ENCODE measurements at regions not wholly inside any gene's neighbourhood (a gene's known extent, or its start where the extent isn't known, plus 50 kb on each side); places are given as distances from the start of the nearest gene placed in this dataset.

DNA sequence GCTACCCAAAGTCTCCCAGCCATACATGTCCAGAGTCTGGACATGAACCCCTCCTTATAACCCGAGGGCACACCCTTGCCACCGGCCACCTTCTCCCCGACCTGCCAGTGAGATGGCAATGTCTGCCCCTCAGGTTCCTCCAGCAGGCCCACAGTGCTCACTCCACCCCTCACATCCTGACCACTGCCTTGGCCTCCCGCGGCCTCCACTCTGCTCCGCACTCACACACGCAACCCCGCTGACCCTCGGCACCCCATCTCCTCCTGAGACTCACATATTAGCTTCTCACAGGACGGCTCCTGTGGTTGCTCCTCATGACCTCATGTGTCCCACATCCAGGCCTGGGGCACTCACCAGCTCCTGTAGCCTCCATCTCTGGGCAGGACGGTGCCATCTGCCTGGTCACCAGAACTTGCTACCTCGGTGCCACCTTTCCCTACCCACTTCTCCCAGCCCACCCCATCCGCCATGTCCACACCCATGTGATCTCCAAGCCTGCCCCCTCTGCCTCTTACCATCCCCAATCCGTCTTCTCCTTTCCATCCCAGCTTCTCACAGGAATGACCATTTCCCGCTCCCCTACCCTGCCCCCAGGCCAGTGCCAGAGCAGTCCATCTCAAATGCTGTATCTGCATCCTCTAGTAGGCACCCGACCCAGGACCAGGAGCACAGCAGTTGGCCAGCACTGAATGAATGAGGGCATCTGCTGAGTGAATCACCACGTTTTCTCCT, 198.6 kb upstream of the DIO3 start:
- DNase-seq, result no peak

DNA sequence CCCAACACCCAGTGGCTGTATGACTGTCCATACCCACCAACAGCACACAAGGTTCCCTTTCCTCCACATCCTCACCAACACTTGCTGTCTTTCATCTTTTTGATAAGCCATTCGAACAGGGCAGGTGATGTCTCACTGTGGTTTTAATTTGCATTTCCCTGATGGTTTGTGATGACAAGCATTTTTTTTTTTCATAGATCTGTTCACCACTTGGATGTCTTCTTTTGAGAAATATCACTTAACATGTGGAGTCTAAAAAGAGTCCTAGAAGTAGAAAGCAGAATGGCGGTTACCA, 198.1 kb upstream of the DIO3 start:
- DNase-seq, result no peak

DNA sequence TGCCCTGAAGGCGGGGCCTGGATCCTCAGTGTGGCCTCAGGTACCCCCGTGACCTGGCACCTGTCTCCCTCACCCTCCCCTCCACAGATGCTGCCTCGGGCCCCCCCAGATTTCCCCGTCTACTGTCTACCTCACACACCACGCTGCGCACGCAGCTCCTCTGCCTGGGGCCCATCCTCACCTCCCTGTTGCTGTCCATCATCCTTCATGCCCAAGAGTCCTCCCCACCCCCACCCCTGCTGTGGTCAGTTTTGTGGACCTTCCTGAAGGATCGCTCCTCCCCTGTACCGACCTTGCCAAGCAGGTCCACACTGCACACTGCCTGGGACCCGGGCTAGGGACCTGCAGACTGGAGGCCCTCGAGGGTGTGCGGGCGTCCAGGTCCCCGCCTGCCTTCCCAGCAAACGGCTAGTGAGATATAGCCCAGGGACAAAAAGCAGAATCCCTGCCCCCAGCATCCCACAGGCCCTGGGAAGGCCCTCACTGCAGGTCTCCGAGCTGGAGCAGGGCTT, 197.4 kb upstream of the DIO3 start:
- no peak for DNase-seq

DNA sequence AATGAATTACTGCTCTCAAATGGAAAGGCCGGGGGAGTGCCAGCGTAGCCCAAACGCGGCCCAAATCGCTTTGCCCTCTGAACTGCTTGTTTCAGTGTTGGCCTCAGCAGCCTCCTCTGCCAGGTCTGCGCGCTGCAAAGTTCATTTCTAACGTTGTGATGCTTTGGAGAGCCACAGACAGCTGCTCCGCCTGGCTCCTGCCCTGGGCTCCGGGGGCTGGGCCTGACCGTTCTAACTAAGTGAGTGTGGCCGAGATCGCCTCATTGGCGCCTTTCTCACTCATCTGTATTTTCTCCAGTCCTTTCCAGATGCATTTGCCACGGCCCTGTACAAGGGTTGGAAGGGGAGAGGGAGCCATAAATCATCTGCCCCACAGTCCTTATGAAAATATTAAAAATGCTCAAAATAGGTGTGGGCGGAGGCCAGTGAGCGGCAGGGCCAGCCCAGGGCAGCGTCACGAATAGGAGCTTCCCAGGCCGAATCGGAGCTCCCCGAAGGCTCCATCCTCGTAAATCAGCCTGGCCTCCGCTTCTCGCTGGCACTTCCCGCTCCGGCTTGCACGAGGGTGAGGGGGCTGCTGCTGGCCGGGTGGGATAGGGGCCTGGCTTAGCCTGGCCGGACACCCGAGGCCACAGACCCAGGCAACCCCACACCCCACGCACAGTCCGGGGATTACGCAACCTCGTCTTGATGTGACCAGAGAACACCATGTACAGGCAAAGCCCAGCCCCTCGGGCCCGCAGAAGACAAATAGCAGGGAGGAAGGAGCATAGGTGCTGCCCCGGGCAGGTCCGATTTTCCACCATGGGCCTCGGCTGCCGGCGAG, 196.6 kb upstream of the DIO3 start:
- no peak for DNase-seq

DNA sequence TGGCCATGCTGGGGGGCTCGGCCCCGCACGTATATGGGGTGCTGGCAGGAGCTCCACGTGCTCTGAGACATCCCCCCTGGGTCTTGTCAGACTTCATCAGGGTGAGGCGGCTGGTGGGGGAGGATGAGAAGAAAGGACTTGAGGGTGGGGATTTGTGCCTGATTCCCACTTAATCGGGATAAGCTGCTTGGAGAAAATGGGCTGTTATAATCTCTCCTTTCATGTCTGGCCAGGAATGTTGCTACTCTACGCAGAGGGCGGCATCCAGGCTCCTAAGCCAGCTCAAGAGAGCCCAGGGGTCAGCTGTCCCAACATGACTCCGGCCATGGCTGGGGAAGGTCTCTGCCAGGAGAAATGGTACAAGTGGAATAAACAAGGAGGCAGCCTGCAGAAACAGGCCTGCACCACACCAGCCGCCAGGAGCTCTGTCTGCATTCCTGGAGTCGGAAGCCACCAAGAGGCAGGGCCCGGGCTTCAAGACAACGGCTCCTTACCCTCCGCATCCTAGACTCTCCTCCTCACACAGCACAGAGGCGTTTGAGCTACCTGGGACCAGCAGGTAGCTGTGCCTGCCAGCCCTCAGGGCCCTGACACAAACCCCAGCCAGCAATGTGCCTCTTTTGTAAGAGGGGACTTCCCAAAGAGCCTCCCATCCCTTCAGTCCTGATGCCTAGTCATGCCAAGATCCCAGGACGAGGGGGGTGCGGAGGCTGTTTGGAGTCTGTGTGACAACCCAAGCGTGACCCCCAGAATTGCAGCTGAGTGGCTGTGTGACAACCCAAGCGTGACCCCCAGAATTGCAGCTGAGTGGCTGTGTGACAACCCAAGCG, 195.8 kb upstream of the DIO3 start:
- no peak for DNase-seq

GRCh38 chr14:101367421-101368261, 193.7 kb upstream of the DIO3 start:
- no peak for DNase-seq

DNA sequence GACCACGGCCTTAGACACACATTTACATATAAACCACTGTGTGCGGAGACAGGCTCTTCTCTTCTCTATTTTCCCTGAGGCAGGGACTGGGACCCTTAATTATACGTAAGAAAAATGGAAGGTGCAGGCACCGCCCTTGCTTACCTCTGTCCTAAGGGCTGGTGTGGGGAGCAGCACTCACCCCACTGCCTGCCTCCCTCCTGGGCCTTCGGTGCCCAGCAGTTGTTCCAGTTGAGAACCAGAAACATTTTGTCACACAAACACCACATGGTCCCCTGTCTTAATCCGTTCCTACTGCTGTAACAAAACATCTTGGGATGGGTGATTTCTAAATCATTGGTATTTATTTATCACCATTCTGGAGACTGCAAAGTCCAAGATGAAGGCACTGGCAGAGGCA, 192.7 kb upstream of the DIO3 start:
- no peak for DNase-seq

DNA sequence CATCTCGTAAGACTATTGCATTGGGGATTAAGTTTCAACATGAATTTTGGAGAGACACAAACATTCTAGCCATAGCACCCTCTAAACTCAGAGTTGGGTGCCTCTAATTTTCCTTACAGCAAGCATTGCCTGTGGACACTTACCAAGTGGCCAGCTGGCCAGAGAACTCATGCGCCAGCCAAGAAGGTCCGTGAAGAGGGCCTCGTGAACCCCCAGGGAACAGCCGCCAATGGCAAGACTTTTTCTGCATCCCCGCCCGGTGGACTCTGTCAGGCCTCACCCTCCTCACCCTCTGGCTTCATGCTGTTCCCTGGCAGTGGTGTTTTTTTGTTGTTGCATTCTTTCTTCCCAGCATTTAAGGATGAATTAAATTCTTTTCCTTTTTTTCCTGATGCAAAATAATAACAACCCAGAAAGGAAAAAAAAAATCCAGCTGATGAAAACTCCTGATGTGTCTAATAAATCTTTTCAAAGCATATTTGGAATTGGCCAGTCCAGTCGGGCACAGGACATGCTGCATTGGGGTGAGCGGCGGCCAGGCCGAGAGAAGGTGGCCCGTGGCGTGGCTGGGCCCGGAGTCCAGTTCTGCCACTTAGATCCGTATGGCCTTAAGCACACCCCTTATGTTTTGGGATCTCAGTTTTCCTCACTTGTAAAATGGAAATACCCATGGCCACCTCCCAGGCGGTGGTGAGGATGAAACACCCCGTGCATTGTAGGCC, 191.9 kb upstream of the DIO3 start:
- no peak for DNase-seq

DNA sequence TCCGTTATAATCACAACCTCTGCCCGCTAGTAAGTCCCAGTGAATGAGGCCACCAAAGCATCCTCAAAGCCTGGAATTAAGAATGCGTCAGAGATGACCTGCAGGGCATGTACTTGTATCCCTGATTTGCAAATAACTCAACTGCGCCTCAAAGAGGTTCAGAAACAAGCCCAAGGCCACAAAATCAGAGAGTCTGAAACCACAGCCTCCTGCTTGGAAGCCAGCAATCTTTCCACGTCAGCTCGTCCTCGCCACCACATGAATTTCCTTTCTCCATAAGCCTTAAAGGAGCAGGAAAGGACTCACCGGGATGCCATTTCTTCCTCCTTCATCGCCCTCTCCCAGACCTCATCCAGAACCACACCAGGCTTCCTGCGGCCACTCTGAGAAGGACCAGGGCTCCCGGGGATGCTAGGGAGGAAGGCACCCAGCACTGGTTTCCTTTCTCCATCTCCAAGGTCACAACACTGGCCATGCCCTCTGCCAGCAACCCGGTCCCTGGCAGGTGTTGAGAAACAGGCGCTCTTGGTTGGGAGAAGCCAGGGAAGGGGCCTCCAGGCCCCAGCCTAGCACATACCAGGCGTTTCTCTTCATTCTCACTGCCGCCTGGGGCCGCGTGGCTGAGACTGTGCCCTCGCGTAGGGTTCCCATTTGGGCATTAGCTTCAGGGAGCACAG, 191.2 kb upstream of the DIO3 start:
- DNase-seq, result no peak

GRCh38 chr14:101370593-101371569, 190.4 kb upstream of the DIO3 start:
- no peak for DNase-seq

GRCh38 chr14:101371799-101372793, 189.2 kb upstream of the DIO3 start:
- no peak for DNase-seq

GRCh38 chr14:101372894-101373620, 188.2 kb upstream of the DIO3 start:
- DNase-seq, result no peak

DNA sequence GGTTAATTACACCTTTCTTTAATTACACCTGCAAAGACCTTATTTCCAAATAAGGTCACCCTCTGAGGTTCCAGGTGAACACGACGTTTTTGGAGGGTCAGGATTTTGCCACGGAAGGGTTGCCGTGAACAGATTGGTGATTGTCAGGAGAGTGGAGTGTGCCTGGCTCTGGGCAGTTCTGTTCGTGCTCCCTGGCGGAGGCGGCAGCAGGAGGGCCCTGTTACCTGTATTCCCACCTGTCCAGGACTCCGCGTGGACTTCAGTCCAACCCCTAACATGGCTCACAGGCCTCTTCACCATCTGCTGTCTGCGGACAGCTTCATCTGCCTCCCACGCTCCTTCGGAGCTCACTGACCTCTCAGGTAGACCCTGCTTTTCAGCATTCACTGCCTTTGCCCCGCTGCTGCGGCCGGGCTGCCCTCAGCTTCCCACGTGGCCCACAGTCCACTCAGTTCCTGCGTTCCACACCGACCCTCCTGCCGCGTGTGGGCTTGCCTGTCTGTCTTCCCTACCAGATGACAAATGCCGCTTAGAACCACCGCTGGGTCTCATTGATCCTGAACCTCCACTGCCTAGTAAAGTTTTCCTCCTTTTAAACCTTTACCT, 187.5 kb upstream of the DIO3 start:
- DNase-seq, result no peak

DNA sequence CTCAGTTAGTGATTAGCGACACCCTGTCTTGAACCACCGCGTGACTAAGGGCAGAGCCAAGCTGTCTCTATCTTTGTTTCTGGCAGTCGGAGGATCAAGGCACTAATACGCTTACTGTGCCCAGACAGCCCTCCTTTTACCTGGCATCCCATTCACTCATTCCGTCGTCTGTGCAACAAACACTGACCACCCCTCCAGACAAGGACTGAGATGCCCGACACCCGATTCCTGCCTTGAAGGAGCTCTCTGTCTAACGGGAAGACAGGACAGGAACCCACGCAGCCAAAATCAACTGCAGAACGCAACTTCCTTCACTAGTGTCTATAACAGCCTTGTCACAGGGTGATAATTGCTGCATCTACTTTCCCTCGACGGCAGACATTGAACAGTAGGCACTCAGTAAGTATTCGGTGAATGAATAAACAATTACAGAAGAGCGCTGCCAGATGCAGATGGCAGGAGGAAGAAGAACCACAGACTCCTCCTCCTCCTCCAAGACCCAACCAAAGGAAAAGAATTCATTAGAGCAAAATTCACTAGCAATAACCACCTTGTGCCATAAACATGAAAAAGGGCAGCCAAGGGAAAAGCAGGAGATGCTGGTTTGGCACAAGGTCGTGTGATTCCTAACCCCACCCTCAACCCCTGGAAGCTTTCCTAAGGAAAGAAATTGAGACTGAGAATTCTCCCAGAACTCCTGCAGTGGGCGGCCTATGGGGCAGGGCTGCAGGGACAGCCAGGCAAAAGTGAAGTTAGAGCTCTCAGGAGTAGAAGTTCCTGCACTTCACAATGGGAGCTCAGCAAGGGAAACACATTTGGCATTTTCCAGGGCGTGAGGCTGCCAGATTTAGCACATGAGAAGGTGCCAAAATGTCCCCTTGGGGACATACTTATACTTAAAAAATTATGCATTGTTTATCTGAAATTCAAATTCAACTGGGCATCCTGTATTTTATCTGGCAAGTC, 186.6 kb upstream of the DIO3 start:
- no peak for DNase-seq

DNA sequence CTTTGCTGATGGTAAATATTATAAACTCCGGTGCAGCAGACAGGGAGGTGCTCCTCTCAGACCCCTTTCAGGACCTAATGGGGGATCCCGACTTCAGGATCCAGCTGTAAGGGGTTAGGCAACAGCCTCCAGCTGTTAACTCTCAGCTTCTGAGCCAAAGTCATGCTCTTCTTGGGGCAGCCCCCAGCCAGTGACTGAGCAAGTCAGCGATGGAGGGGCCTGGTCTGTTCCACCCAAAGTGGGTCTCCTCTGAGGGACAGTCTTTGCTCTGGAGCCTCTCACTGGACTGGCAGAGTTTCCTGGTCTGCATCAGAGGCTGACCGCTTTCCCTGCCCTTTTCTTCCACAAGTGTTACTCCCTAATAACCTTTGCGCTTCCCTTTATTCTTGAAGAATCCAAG, 184.2 kb upstream of the DIO3 start:
- DNase-seq, result no peak

DNA sequence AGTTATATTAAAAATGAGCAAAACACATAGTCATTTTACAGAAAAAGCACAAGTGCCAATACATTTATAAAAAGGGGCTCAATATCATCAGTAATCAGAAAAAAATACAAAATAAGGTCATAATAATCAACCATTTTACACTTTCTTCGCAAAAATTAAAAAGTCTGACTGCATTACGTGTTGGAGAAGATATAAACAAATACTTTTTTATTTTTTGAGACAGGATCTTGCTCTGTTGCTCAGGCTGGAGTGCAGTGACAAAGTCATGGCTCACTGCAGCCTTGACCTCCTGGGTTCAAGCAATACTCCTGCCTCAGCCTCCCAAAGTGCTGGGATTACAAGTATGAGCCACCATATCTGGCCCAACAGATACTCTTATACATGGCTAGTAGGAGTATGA, 181.5 kb upstream of the DIO3 start:
- DNase-seq, result no peak

Data from NCI-H1105 treated with DMSO at 0.1 percent for 48 hours (cell line).